T-helper 2 cell treated with Interferon-gamma antibody and Interleukin-4, amounts not matched to agents 5 μg/mL and 100 μg/mL, for 36 hours (primary cell): ENCODE measurements at regions not wholly inside any gene's neighbourhood (a gene's known extent, or its start where the extent isn't known, plus 50 kb on each side); places are given as distances from the start of the nearest gene placed in this dataset.

Experiments
- DNase-seq: peaks from one replicate; pipeline ENCODE4 v3.0.0; 2021; ENCODE audit warnings: low spot score
- H3K27ac Mint-ChIP-seq: one replicate; pipeline ENCODE4 v1.8.0; 2021; ENCODE audit warnings: mild to moderate bottlenecking, mixed read lengths
- H3K27me3 Mint-ChIP-seq: one replicate; pipeline ENCODE4 v1.8.0; 2021; ENCODE audit warnings: low read depth, mixed read lengths
- H3K36me3 Mint-ChIP-seq: one replicate; pipeline ENCODE4 v1.8.0; 2021; ENCODE audit warnings: low read depth, mixed read lengths
- H3K4me1 Mint-ChIP-seq: one replicate; pipeline ENCODE4 v1.8.0; 2021; ENCODE audit warnings: low read depth, mixed read lengths
- H3K4me3 Mint-ChIP-seq: one replicate; pipeline ENCODE4 v1.8.0; 2022; ENCODE audit warnings: mild to moderate bottlenecking, moderate library complexity, mixed read lengths
- H3K9me3 Mint-ChIP-seq: one replicate; pipeline ENCODE4 v1.8.0; 2021; ENCODE audit warnings: mixed read lengths

DNA sequence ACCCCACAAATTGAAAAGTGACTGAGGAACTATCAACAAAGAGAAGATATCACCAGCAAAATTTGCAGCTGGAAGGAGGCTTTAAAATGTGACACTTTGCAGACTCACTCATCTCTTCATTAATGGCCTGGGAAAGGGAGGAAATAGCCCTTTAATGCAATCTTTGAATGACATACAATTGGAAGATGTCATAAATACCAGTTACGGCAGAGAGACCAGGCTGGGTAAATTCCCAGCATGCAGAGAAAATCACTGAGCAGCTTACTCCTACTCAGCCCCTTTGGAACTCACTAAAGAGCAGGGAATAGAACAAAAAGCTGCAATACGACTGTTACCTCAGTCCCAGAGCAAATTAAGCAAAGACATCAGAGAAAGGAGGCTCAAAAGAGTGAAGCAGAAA, 238.9 kb downstream of the HS3ST1 start:
- no peak overlapping the region for H3K27ac Mint-ChIP-seq
- peaks cover 4% of the 10 kb centered on the region for H3K4me1 Mint-ChIP-seq
- H3K36me3 Mint-ChIP-seq, result no peaks in the 10 kb centered on the region
- H3K4me3 Mint-ChIP-seq, result no peak overlapping the region
- DNase-seq, result no peak
- no peaks in the 10 kb centered on the region for H3K9me3 Mint-ChIP-seq
- no peaks in the 10 kb centered on the region for H3K27me3 Mint-ChIP-seq

DNA sequence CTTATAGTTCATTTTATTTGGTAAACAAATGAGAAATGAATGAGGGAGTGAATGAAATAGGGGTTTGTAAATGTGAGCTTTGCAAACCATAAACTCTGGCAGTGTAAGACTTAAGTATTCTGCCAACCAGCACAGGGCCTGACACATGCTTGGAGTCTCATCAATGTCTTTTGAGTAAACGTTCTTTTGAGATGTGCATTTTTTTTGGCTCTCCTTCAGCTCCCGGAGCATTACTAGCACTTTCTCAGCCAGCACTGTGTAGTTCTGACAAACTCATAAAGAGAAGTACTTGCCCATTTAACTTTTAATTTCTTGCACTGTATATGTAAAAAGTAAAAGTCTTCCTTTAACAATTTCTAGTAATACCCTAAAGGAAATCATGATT, 245.3 kb downstream of the HS3ST1 start:
- Mint-ChIP-seq H3K36me3 (no peaks in the 10 kb centered on the region), H3K4me1 (no peaks in the 10 kb centered on the region), H3K4me3 (no peak overlapping the region), H3K27ac (no peak overlapping the region), H3K27me3 (no peaks in the 10 kb centered on the region), H3K9me3 (no peaks in the 10 kb centered on the region)
- DNase-seq, result no peak

GRCh38 chr4:11182586-11183355, 245.9 kb downstream of the HS3ST1 start:
- Mint-ChIP-seq H3K27ac (no peak overlapping the region), H3K36me3 (no peaks in the 10 kb centered on the region), H3K4me3 (no peak overlapping the region), H3K4me1 (no peaks in the 10 kb centered on the region), H3K27me3 (no peaks in the 10 kb centered on the region), H3K9me3 (no peaks in the 10 kb centered on the region)
- DNase-seq, result no peak

DNA sequence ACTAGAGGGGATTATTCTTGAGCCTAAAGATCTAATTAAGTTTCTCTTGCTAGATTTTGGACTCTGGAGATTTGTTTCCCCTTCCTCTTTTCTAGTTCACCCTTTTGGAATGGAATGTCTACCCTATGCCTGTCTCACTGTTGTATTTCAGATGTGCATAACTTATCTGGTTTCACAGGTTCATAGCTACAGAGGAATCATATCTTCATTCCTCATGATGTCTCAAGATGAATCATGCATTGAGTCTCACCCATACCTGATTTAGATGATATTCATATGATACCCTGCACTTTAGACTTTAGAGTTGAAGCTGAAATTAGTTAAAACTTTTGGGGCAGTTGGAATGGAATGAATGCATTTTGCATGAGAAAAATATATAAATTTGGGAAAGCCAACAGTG, 246.7 kb downstream of the HS3ST1 start:
- no peak for DNase-seq
- Mint-ChIP-seq H3K36me3 (no peaks in the 10 kb centered on the region), H3K4me1 (no peaks in the 10 kb centered on the region)

GRCh38 chr4:11179796-11180195, 248.9 kb downstream of the HS3ST1 start:
- no peaks in the 10 kb centered on the region for H3K36me3 Mint-ChIP-seq

More for the DNA sequence above, 246.7 kb downstream of the HS3ST1 start:
- H3K9me3 Mint-ChIP-seq, result no peaks in the 10 kb centered on the region
- H3K27ac Mint-ChIP-seq, result no peak overlapping the region
- no peak overlapping the region for H3K4me3 Mint-ChIP-seq
- H3K27me3 Mint-ChIP-seq, result no peaks in the 10 kb centered on the region

DNA sequence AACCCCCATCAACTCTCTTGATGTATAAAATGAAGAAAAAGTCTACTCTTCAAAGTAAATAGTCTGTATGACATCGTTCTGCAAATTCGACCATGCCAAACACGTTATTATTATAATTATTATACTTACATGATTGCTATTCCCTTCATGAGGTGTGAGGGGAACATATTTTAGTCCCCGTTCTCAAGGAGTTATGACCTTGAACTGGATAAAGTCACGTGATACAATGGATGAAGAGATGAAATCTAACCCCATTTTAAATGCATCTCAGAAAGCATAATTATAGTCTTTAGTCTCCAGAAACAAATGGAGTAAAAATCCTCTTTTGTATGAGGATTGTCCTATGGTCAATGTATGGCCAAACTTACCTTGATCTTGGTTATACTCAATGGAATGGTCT, 250.3 kb downstream of the HS3ST1 start:
- Mint-ChIP-seq H3K27me3 (no peaks in the 10 kb centered on the region), H3K9me3 (no peaks in the 10 kb centered on the region), H3K27ac (no peak overlapping the region), H3K4me1 (no peaks in the 10 kb centered on the region), H3K4me3 (no peak overlapping the region), H3K36me3 (no peaks in the 10 kb centered on the region)
- DNase-seq, result no peak

More at GRCh38 chr4:11179796-11180195, 248.9 kb downstream of the HS3ST1 start:
- DNase-seq, result no peak
- Mint-ChIP-seq H3K4me1 (no peaks in the 10 kb centered on the region), H3K4me3 (no peak overlapping the region), H3K27ac (no peak overlapping the region), H3K9me3 (no peaks in the 10 kb centered on the region), H3K27me3 (no peaks in the 10 kb centered on the region)

DNA sequence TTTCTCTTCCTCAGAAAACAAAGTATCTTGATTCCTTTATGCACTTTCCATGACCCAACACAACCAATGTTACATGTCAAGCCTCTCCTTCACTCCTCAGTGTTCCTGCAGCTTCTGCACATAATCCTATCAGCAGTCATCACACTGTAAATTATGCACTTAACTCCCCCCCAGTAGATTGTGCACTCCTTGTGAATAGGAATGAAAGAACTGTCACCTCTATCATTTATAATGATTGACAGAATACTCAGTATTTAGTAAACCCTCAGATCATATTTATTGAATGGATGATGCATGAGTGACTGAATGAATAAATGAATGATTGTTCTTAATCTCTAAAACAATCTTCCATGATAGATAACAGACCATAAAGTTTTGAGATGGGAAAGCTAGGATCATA, 253.3 kb downstream of the HS3ST1 start:
- Mint-ChIP-seq H3K27ac (no peak overlapping the region), H3K27me3 (no peaks in the 10 kb centered on the region), H3K9me3 (no peaks in the 10 kb centered on the region), H3K4me1 (no peaks in the 10 kb centered on the region), H3K36me3 (no peaks in the 10 kb centered on the region), H3K4me3 (no peak overlapping the region)
- no peak for DNase-seq

- no peak for DNase-seq
- Mint-ChIP-seq H3K9me3 (no peaks in the 10 kb centered on the region), H3K4me3 (no peak overlapping the region), H3K4me1 (no peaks in the 10 kb centered on the region), H3K36me3 (no peaks in the 10 kb centered on the region), H3K27ac (no peak overlapping the region), H3K27me3 (no peaks in the 10 kb centered on the region)
These were observed 262.1 kb downstream of the HS3ST1 start for GRCh38 chr4:11166606-11167005.

- Mint-ChIP-seq H3K27me3 (no peaks in the 10 kb centered on the region), H3K4me1 (no peaks in the 10 kb centered on the region), H3K4me3 (no peak overlapping the region), H3K27ac (no peak overlapping the region), H3K9me3 (no peaks in the 10 kb centered on the region), H3K36me3 (no peaks in the 10 kb centered on the region)
- DNase-seq, result no peak
These were observed 262.7 kb downstream of the HS3ST1 start for GRCh38 chr4:11166034-11166433.

DNA sequence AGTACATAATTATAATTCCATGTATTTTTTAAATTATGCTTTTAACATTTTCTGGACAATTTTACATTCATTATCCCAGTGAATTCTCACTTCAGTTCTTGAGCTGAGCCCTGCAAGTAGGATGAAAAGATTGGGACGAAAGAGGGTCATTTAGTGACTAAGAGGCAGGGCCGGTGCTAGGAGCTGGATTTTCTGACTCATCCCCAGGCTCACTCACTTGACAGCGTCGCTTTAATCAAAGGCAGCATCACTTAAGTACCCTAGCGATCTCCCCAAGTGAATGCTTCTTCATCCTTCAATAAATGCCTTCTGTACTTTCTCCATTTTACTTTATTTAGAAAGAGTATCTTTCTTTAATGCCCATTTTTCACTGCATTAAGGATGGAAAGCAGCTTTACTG, 263.6 kb downstream of the HS3ST1 start:
- Mint-ChIP-seq H3K9me3 (no peaks in the 10 kb centered on the region), H3K27ac (no peak overlapping the region), H3K27me3 (no peaks in the 10 kb centered on the region), H3K4me1 (no peaks in the 10 kb centered on the region), H3K36me3 (no peaks in the 10 kb centered on the region), H3K4me3 (no peak overlapping the region)
- no peak for DNase-seq

GRCh38 chr4:11160288-11160687, 268.4 kb downstream of the HS3ST1 start:
- Mint-ChIP-seq H3K27me3 (peaks cover 3% of the 10 kb centered on the region), H3K4me3 (no peak overlapping the region), H3K27ac (no peak overlapping the region), H3K36me3 (no peaks in the 10 kb centered on the region), H3K9me3 (no peaks in the 10 kb centered on the region), H3K4me1 (no peaks in the 10 kb centered on the region)
- no peak for DNase-seq

- DNase-seq, result no peak
- Mint-ChIP-seq H3K36me3 (no peaks in the 10 kb centered on the region), H3K27me3 (peaks cover 3% of the 10 kb centered on the region), H3K4me1 (no peaks in the 10 kb centered on the region), H3K27ac (no peak overlapping the region), H3K9me3 (no peaks in the 10 kb centered on the region), H3K4me3 (no peak overlapping the region)
These were observed 269.7 kb downstream of the HS3ST1 start for GRCh38 chr4:11158971-11159370.

- Mint-ChIP-seq H3K27ac (no peak overlapping the region), H3K9me3 (no peaks in the 10 kb centered on the region), H3K27me3 (peaks cover 3% of the 10 kb centered on the region), H3K4me1 (no peaks in the 10 kb centered on the region), H3K4me3 (no peak overlapping the region), H3K36me3 (no peaks in the 10 kb centered on the region)
- no peak for DNase-seq
These were observed 273.4 kb downstream of the HS3ST1 start for GRCh38 chr4:11155208-11155867.

- peaks cover 3% of the 10 kb centered on the region for H3K27me3 Mint-ChIP-seq
- H3K4me1 Mint-ChIP-seq, result no peaks in the 10 kb centered on the region
- H3K9me3 Mint-ChIP-seq, result no peaks in the 10 kb centered on the region
- H3K27ac Mint-ChIP-seq, result no peak overlapping the region
- no peaks in the 10 kb centered on the region for H3K36me3 Mint-ChIP-seq
- DNase-seq, result no peak
- no peak overlapping the region for H3K4me3 Mint-ChIP-seq
These were observed 275.4 kb downstream of the HS3ST1 start for GRCh38 chr4:11153171-11153750.
